ENCODE measurements at regions not wholly inside any gene's neighbourhood (a gene's known extent, or its start where the extent isn't known, plus 50 kb on each side); places are given as distances from the start of the nearest gene placed in this dataset.
A peak's percentile ranks its signal among the peaks of the same experiment; 100 is the strongest.

DNA sequence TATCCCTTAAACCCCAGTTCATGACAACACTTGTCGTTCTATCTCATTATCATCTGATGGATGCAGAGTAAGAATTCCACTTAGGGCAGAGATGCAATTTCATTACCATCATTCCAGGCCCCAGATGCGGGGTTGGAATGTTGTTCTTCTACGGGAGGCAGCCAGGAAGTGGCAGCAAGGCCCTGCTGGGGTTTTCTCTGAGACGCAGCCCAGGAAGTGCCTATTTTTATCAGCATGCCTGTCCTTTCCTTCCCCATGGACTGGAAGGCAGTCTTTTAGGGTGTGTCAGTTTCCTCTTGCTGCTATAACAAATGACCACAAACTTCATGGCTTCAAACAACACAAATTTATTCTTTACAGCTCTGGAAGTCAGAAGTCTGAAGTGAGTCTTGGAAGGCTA, 246.6 kb upstream of the DYNLRB2 start:
- intact Hi-C loops (cut with micrococcal nuclease) (loop anchor here (5.0 kb wide), 1 partner anchor 137 kb away; no protein-coding TSS in a partner anchor), dilution Hi-C loops (cut with MboI; ENCODE audit: extremely low pct_ligation_motif_present, low sequenced_read_pairs) (no loop called here)
- no peaks in the 10 kb centered on the region for H3K9me1 ChIP-seq (replicated peaks; ENCODE audit: control insufficient read depth, extremely low read depth, insufficient read depth, low read length)
- no peaks in the 10 kb centered on the region for H3K9me3 ChIP-seq (replicated peaks; ENCODE audit: control insufficient read depth, insufficient read depth, low read length)
- H3K36me3 ChIP-seq (ENCODE audit: control insufficient read depth in 2 of 2, extremely low read depth in 1 of 2, insufficient read depth in 2 of 2, low read length in 2 of 2): no peaks in the 10 kb centered on the region
- no peak overlapping the region for H3K9ac ChIP-seq (replicated peaks; ENCODE audit: extremely low read depth, insufficient read depth, low read length)
- peaks cover 12% of the 10 kb centered on the region for H3K4me1 ChIP-seq (ENCODE audit: control insufficient read depth, extremely low read depth, insufficient read depth, low read length)
- H4K20me1 ChIP-seq (replicated peaks; ENCODE audit: control insufficient read depth, extremely low read depth, insufficient read depth, low read length): no peaks in the 10 kb centered on the region
- no peak for FAIRE-seq
- no peak for DNase-seq (ENCODE audit: low read depth, low spot score)
- no TSS peak for BruUV-seq (replicated peaks)
- no peak overlapping the region for H3K4me2 ChIP-seq (ENCODE audit: insufficient read depth, low read length)
- POLR2A ChIA-PET: no interaction called here
- TF ChIP-seq GATA2 (IDR thresholded peaks at IDR 0.05; ENCODE audit: insufficient read depth, insufficient read length, low read depth, low read length): no peak
- no peak for TF ChIP-seq EZH2 (IDR thresholded peaks at IDR 0.05; ENCODE audit: borderline replicate concordance, low read depth, low read length, severe bottlenecking)
- TF ChIP-seq JUN (IDR thresholded peaks at IDR 0.05; ENCODE audit: borderline replicate concordance, insufficient read depth, insufficient read length, low read depth): no peak
- peak; percentile 26 for TF ChIP-seq POLR2AphosphoS5 (IDR thresholded peaks at IDR 0.05; ENCODE audit: insufficient read depth, low read depth, low read length)
- TF ChIP-seq POLR2A (IDR thresholded peaks at IDR 0.05; ENCODE audit: low read depth, low read length): no peak
- TF ChIP-seq, protein P1, sequence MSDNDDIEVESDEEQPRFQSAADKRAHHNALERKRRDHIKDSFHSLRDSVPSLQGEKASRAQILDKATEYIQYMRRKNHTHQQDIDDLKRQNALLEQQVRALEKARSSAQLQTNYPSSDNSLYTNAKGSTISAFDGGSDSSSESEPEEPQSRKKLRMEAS (IDR thresholded peaks at IDR 0.05; ENCODE audit: insufficient read depth, insufficient read length): no peak
- TF ChIP-seq FOS (IDR thresholded peaks at IDR 0.05; ENCODE audit: borderline replicate concordance, insufficient read depth, low read length): peak; percentile 9
- TF ChIP-seq, protein P2, sequence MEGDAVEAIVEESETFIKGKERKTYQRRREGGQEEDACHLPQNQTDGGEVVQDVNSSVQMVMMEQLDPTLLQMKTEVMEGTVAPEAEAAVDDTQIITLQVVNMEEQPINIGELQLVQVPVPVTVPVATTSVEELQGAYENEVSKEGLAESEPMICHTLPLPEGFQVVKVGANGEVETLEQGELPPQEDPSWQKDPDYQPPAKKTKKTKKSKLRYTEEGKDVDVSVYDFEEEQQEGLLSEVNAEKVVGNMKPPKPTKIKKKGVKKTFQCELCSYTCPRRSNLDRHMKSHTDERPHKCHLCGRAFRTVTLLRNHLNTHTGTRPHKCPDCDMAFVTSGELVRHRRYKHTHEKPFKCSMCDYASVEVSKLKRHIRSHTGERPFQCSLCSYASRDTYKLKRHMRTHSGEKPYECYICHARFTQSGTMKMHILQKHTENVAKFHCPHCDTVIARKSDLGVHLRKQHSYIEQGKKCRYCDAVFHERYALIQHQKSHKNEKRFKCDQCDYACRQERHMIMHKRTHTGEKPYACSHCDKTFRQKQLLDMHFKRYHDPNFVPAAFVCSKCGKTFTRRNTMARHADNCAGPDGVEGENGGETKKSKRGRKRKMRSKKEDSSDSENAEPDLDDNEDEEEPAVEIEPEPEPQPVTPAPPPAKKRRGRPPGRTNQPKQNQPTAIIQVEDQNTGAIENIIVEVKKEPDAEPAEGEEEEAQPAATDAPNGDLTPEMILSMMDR (IDR thresholded peaks at IDR 0.05; ENCODE audit: extremely low read depth in 1 of 2, insufficient read depth in 1 of 2, low read depth in 1 of 2, low read length in 2 of 2): no peak
- no peak for TF ChIP-seq MYC (IDR thresholded peaks at IDR 0.05; ENCODE audit: low read depth, low read length)
- H3K27ac ChIP-seq (ENCODE audit: insufficient read depth, low read depth, low read length): no peak overlapping the region
- no peaks in the 10 kb centered on the region for H3K79me2 ChIP-seq (ENCODE audit: control insufficient read depth, insufficient read depth, low read length)
- H3K4me3 ChIP-seq (replicated peaks in 1 of 3; ENCODE audit: insufficient read depth in 1 of 3, low read depth in 1 of 3, low read length in 3 of 3): no peak overlapping the region
- CTCF ChIA-PET: no interaction called here
- H3K27me3 ChIP-seq (ENCODE audit: control insufficient read depth in 2 of 2, insufficient read depth in 2 of 2, low read length in 2 of 2): no peaks in the 10 kb centered on the region
- H2AFZ ChIP-seq (ENCODE audit: low read depth, low read length): no peak overlapping the region

All from endothelial cell of umbilical vein (primary cell).